Central memory CD4-positive, alpha-beta T cell (primary cell): ENCODE measurements at regions not wholly inside any gene's neighbourhood (a gene's known extent, or its start where the extent isn't known, plus 50 kb on each side); places are given as distances from the start of the nearest gene placed in this dataset.

ENCODE experiments used
- DNase-seq: peaks from one replicate; pipeline ENCODE4 v3.0.0; 2022

DNA sequence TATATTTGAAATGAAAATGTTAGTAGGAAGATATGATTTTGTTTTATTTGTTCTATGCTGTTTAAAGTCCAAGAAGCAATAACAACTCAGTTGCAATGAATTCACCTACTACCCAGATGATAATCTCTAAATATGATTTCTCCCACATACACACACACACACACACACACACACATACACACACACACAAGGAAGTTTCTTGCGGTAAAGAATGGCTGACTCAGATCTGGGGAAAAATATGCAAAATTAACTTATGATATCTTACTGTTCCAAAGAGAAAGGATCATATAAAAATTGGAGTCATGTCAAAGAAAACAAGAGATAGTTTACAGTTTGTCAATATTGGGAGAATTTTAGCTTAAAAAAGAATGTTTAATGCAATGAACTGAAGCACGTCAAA is 456.7 kb downstream of the SLC16A7 start:
- DNase-seq: no peak

GRCh38 chr12:60059180-60059579 is 463.4 kb downstream of the SLC16A7 start:
- no peak for DNase-seq

GRCh38 chr12:60066655-60067054 is 470.8 kb downstream of the SLC16A7 start:
- no peak for DNase-seq

DNA sequence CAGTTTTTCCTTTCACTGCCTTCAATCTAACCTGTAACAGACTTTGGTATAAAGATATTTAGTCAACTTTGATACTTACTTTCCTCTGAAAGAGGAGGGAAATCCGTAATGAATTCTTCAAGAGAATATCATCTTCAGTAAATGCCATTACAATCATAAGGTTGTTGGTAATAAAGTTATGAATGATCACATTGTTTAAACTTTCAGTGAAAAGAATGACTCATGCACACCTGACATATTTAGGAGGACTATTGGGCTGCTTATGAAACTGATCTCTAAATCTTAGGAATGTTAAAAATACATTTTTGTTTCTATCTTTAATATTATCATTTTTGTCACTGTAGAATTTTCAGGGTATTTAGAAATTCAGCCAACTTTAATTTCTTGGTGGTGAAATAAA is 474.7 kb downstream of the SLC16A7 start:
- DNase-seq: no peak

GRCh38 chr12:60071759-60072191 is 475.9 kb downstream of the SLC16A7 start:
- no peak for DNase-seq

- DNase-seq: no peak
Measured at GRCh38 chr12:60072911-60073310, 477.1 kb downstream of the SLC16A7 start.

DNA sequence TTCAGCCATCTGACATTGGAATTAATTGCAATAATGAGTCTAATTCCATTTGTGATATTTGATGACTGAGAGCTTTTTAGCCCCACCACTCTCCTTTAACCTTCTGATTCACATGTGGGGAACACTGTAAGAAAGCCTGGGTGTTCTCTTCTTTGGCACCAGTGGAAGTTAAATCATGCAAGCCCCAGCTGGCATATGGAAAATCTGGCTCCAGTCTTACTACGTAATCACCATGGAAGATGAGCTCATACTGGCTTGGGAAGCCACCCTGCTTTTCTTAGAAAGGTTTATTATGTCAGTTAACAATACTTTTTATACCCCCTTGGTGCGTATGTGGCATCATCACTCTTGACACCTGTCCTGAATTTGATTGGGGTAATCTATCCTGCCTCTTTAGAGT is 479.3 kb downstream of the SLC16A7 start:
- DNase-seq: no peak

DNA sequence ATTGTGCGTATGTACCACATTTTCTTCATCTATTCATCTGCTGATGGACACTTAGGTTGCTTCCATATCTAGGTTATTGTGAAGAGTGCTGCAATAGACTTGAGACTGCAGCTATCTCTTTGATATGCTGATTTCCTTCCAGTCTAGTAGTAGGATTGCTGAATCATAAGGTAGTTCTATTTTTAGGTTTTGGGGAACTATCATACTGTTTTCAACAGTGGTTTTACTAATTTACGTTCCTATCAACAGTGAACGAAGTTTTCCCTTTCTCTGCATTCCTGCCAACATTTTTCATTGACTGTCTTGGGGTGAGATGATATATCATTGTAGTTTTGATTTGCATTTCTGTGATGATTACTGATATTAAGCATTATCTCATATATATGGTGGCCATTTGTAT is 482.2 kb downstream of the SLC16A7 start:
- DNase-seq: no peak

GRCh38 chr12:60093428-60093827 is 497.6 kb downstream of the SLC16A7 start:
- no peak for DNase-seq

DNA sequence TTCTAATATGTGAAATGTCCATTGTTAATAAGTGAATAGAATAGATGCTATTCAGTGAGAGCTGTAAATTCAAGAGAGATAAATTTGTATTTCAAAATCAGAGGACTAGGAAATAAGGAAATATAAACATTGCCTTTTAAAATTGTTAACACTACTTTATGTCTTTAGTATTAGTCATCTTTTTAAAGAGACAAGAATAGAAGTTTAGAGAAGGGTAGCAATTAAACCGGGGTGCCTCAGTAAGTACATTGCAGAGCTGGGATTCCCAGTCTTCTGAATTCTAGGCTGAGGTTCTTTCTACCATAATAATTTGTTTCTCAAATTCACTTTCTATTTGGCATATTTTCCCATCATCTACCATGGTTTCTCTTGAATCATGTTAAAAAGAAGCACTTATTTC is 498.6 kb downstream of the SLC16A7 start:
- DNase-seq: no peak

GRCh38 chr12:60096727-60097126 is 500.9 kb downstream of the SLC16A7 start:
- no peak for DNase-seq

DNA sequence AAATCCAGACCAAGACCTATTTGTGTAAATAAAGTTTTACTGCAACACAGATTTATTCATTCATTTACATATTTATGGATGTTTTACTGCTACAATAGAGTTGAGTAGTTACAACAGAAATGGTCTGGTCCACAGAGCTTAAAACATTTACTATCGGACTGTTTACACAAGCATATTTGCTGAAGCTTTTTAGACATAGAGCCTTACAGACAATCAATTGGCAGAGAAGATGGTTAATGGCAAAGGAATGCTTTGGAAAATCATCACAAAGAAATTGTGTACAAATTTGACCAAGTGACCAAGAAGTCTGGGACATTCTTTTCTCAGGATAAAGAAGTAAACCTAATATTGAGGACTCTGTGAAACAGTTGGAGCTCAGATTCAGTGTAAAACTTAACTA is 504.3 kb downstream of the SLC16A7 start:
- DNase-seq: no peak

DNA sequence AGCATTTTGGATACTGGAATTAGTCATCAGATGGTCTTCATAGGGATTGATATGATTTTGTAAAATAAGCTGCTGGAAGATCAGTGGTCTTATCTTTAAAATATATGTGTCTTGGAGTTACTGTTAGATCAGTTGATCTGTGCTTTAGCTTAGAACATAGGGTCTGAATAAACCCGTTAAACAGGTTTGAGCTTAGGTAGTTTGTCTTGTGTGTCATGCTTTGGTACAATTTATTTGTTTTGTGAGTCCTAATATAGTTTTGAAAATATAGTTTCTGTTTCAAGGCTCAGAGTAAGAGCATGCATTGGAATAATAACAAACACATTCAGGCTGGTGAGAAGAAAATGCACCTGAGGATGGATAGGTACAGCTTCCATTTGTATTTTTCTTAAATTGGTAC is 505.0 kb downstream of the SLC16A7 start:
- DNase-seq: no peak

- DNase-seq: no peak
Measured at GRCh38 chr12:60101715-60102114, 505.9 kb downstream of the SLC16A7 start.

DNA sequence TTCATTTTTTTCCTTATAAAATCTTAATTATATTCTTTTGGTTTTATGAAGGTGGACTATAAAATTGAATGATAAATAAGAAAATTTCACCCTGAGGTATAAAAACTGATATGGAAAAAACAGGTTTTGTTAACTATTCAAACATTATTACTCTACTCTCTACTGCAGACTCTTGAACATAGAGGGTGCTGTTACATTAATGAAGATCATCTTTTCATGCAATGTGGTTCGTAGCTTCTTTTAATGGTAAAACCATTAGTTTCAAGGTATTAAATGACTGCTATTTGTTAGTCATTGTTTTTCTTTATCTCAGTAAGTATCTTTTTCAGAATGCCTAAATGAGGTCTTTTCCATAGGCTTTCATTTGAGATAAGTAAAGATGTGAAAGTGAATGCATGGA is 510.4 kb downstream of the SLC16A7 start:
- no peak for DNase-seq

DNA sequence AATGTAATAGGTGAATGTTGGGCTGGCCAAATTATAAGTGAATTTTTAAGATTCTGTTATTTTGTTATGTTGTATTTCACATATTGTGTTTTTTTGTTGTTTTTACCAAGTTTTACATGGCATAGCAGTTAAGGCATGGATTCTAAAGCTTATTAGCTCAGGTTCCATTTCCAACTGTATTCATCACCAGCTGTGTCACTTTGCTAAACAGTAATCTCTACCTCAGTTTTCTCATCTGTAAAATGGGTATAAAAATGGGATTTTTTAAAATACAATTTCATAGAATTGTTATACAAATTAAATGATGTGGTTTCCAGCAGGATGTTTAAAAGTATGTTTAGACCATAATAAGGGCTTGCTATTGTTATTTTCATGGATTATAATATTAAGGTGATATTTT is 512.2 kb downstream of the SLC16A7 start:
- DNase-seq: no peak

GRCh38 chr12:60112063-60112462 is 516.2 kb downstream of the SLC16A7 start:
- DNase-seq: no peak

- no peak for DNase-seq
Measured at GRCh38 chr12:60112763-60113162, 516.9 kb downstream of the SLC16A7 start.

GRCh38 chr12:60114169-60114568 is 518.3 kb downstream of the SLC16A7 start:
- DNase-seq: no peak

DNA sequence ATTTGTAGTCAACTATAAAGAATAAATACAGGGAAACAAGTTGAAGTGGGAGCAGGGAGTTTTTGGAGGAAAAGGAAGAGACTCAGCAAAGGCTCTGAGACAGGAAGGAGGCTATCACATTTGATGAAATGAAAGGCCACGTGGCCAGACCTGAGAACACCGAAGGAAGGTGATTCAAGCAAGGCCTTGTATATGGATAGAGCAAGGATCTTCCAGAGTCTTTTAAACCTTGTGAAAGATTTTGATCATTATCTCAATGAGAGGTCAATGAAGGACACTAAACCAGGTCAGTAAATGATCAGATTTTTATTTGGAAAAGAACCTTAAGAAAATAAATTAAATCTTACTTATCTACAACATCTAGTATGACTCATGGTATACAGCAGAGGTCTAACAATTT is 523.5 kb downstream of the SLC16A7 start:
- DNase-seq: no peak

DNA sequence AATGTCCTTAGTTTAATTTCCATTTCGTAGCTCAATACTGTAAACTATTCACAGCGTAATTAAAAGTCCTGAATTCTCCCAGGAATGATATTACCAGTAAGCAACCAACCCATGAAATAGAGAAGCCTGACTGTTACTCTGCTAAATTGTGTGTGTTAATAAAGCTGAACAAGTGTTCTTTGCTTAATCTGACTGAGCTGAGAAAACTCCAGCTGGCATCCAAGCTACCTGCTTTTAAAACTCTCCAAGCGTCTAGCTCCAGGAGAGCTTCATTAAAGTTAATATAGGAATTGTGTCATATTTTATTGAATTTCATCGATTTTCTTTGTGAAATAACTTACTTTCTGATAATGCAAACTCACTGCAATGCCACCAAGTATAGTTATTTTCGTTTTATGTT is 524.4 kb downstream of the SLC16A7 start:
- no peak for DNase-seq

- no peak for DNase-seq
Measured at GRCh38 chr12:60123557-60123956, 527.7 kb downstream of the SLC16A7 start.

DNA sequence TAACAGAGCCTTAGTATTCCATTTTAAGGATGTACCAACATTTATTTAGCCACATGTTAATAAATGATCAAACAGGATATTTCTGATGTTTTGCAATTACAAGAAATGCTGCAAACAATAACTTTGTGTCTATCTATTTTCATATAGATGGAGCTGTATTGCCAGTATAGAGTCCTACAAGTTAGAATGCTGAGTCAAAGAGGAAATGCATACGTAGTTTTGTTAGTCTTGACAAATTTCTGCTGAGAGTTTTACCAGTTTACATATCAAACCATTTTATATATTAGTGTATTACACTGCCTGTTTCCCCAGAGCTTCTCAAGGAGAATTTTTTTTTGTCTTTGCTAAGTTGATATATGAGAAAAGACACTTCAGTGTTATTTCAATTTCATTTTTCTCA is 541.7 kb downstream of the SLC16A7 start:
- no peak for DNase-seq

- no peak for DNase-seq
Measured at GRCh38 chr12:60138526-60138925, 542.7 kb downstream of the SLC16A7 start.

DNA sequence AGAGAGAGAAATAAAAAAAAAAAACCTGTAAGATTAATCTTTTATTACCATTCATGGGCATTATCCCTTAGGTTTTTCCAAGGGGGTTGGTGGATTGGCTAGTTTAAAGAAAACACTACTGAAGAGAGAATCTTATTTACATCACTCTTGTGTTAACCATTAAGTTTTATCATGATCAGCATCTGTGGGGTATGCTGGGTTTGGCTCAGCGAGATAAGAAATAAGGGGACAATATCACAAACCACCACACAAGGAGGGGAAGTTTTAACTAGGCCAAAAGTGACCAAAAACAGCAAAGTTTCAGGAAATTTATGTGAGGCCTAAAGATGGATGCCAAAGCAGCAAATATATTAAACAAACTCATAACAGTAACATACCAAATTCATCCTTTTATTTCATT is 548.6 kb downstream of the SLC16A7 start:
- no peak for DNase-seq

- DNase-seq: no peak
Measured at GRCh38 chr12:60148109-60148508, 552.3 kb downstream of the SLC16A7 start.
